ENCODE measurements at regions not wholly inside any gene's neighbourhood (a gene's known extent, or its start where the extent isn't known, plus 50 kb on each side); places are given as distances from the start of the nearest gene placed in this dataset.
"Not testable (repeated sequence)": the region's sequence is repeated elsewhere in the genome, so short reads cannot be mapped to it uniquely, and the experiment has no call there.

GRCh38 chr10:7027237-7027912 lies 383.5 kb downstream of the SFMBT2 start:
- DNase-seq (ENCODE audit: low read depth) = no peak

- DNase-seq (ENCODE audit: low read depth) = no peak
Measured at GRCh38 chr10:7026818-7027217, 384.0 kb downstream of the SFMBT2 start.

- DNase-seq (ENCODE audit: low read depth) = no peak
Measured at GRCh38 chr10:7025296-7025695, 385.5 kb downstream of the SFMBT2 start.

- no peak for DNase-seq (ENCODE audit: low read depth)
Measured at GRCh38 chr10:7015457-7015856, 395.4 kb downstream of the SFMBT2 start.

- DNase-seq (ENCODE audit: low read depth) = no peak
Measured at GRCh38 chr10:7014721-7015120, 396.1 kb downstream of the SFMBT2 start.

- no peak for DNase-seq (ENCODE audit: low read depth)
Measured at GRCh38 chr10:7011994-7012393, 398.8 kb downstream of the SFMBT2 start.

GRCh38 chr10:7008645-7009044 lies 402.2 kb downstream of the SFMBT2 start:
- no peak for DNase-seq (ENCODE audit: low read depth)

GRCh38 chr10:7007600-7008190 lies 403.1 kb downstream of the SFMBT2 start:
- DNase-seq (ENCODE audit: low read depth) = no peak

GRCh38 chr10:7006566-7006965 lies 404.3 kb downstream of the SFMBT2 start:
- DNase-seq (ENCODE audit: low read depth) = no peak

- no peak for DNase-seq (ENCODE audit: low read depth)
Measured at GRCh38 chr10:7003831-7004395, 406.9 kb downstream of the SFMBT2 start.

- no peak for DNase-seq (ENCODE audit: low read depth)
Measured at GRCh38 chr10:7000061-7000460, 410.8 kb downstream of the SFMBT2 start.

- no peak for DNase-seq (ENCODE audit: low read depth)
Measured at GRCh38 chr10:6999232-6999925, 411.5 kb downstream of the SFMBT2 start.

GRCh38 chr10:6997509-6997908 lies 413.3 kb downstream of the SFMBT2 start:
- no peak for DNase-seq (ENCODE audit: low read depth)

- DNase-seq (ENCODE audit: low read depth) = no peak
Measured at GRCh38 chr10:6996431-6996830, 414.4 kb downstream of the SFMBT2 start.

- DNase-seq (ENCODE audit: low read depth) = no peak
Measured at GRCh38 chr10:6995831-6996230, 415.0 kb downstream of the SFMBT2 start.

- DNase-seq (ENCODE audit: low read depth) = no peak
Measured at GRCh38 chr10:6995341-6995740, 415.3 kb upstream of the PRKCQ start.

- DNase-seq (ENCODE audit: low read depth) = no peak
Measured at GRCh38 chr10:6990891-6991290, 410.8 kb upstream of the PRKCQ start.

GRCh38 chr10:6988654-6989053 lies 408.6 kb upstream of the PRKCQ start:
- DNase-seq (ENCODE audit: low read depth) = no peak

- no peak for DNase-seq (ENCODE audit: low read depth)
Measured at GRCh38 chr10:6987536-6987945, 407.5 kb upstream of the PRKCQ start.

GRCh38 chr10:6986927-6987326 lies 406.9 kb upstream of the PRKCQ start:
- DNase-seq (ENCODE audit: low read depth) = no peak

GRCh38 chr10:6985644-6986043 lies 405.6 kb upstream of the PRKCQ start:
- no peak for DNase-seq (ENCODE audit: low read depth)

GRCh38 chr10:6984971-6985370 lies 404.9 kb upstream of the PRKCQ start:
- no peak for DNase-seq (ENCODE audit: low read depth)

GRCh38 chr10:6984016-6984415 lies 403.9 kb upstream of the PRKCQ start:
- DNase-seq (ENCODE audit: low read depth) = not testable (repeated sequence)
